Heart right ventricle (tissue), 16 donors: ENCODE measurements at regions not wholly inside any gene's neighbourhood (a gene's known extent, or its start where the extent isn't known, plus 50 kb on each side); places are given as distances from the start of the nearest gene placed in this dataset.

Experiments used
- ATAC-seq, 8 donors: fragments of 200-7000 bp; cut with Tn5 transposase; one replicate each; pipeline ENCODE4 v1.9.1; 2020; ENCODE audit warnings: mild to moderate bottlenecking in 8 of 8, moderate library complexity in 8 of 8, moderate number of reproducible peaks in 1 of 8
- DNase-seq, 2 donors: peaks; one replicate each; pipeline ENCODE4 v3.0.0-alpha.2; 2020
- H3K27ac ChIP-seq, 10 donors: fragments of 200-600 bp; sonication (generic) in 2 of 10; one replicate each; pipeline versions ENCODE4 v1.5.0 to v1.8.0; 2020 to 2022; ENCODE audit warnings: mild to moderate bottlenecking in 3 of 10
- H3K27me3 ChIP-seq, 7 donors: fragments of 200-600 bp; one replicate each; pipeline ENCODE4 v1.8.0; 2021 to 2022; ENCODE audit warnings: mild to moderate bottlenecking in 2 of 7
- H3K36me3 ChIP-seq, 9 donors: fragments of 200-600 bp; sonication (generic) in 1 of 9; one replicate each; pipeline versions ENCODE4 v1.5.0 to v1.8.0; 2020 to 2022; ENCODE audit warnings: mild to moderate bottlenecking in 2 of 9
- H3K4me1 ChIP-seq, 9 donors: fragments of 200-600 bp; sonication (generic) in 1 of 9; one replicate each; pipeline versions ENCODE4 v1.5.0 to v1.8.0; 2020 to 2022; ENCODE audit warnings: mild to moderate bottlenecking in 4 of 9
- H3K4me3 ChIP-seq, 10 donors: fragments of 200-600 bp; sonication (generic) in 2 of 10; one replicate each; pipeline versions ENCODE4 v1.5.0 to v1.8.0; 2020 to 2022; ENCODE audit warnings: mild to moderate bottlenecking in 7 of 10, moderate library complexity in 2 of 10
- H3K9me3 ChIP-seq, 11 donors: fragments of 200-600 bp in 10 of 11; sonication (generic) in 2 of 11; one replicate each; pipeline versions ENCODE4 v1.5.0 to v1.8.0; 2013 to 2022; ENCODE audit warnings: mild to moderate bottlenecking in 2 of 11, control low read depth in 1 of 11, moderate library complexity in 1 of 11
- CTCF ChIP-seq, 9 donors: fragments of 200-600 bp; sonication (generic) in 2 of 9; IDR thresholded peaks; one replicate each; pipeline versions ENCODE4 v1.5.0 to v1.8.0; 2021 to 2022; ENCODE audit warnings: antibody characterized with exemption in 9 of 9, mild to moderate bottlenecking in 5 of 9, moderate library complexity in 1 of 9
- WGBS, 2 donors: extraction: QIAGEN DNeasy Blood & Tissue Kit; methylation state at CpG; one replicate each; pipeline ENCODE4 v1.1.7; 2013; ENCODE audit warnings: inconsistent platforms in 1 of 2; 5-methylcytosine and 5-hydroxymethylcytosine counted together
- intact Hi-C, 10 donors: fragments of 100-400 bp; cut with DNase I; formaldehyde crosslinking; loops; one replicate each; pipeline versions ENCODE4 v1.11.1 to v1.14.2; 2022
- donor health status: Arrhythmogenic right ventricular cardiomyopathy.
- donor health status: ischemic (EF 13 %, LVEDD 7.1; RV severe dilation, severe dysfunction).
- donor health status: healthy with polysubstance abuse.
- donor health status: DM: no; HTN: yes; CAD: no.
- donor health status: DM: no; HTN: no; CAD: no.
- donor health status: ischemic (EF 25% LVEDD 6.9; RV normal size, moderate dysfunction).
- donor health status: ischemic (EF 25% LVEDD 5.7; RV mildly dilated, moderate dysfunction).
- donor health status: healthy.
- donor health status: DM: yes; HTN: yes; CAD: no.
- donor health status: Ischemic cardiomyopathy.
- donor health status: ischemic (EF 35%, LVEDD 5.7; RV mildly dilated, moderate dysfunction).
- donor health status: nonischemic (EF 11% LVEDD 7.7; RV severe dilation, severe dysfunction).
- donor health status: DM: yes; HTN: yes; CAD: no.
- donor health status: PGD.
- donor health status: ischemic (EF 29% LVEDD 5.4; RV normal size, mild dysfunction).
- donor health status: nonischemic (EF 23%, LVEDD 6.1; RV moderate dilation, normal function).

- intact Hi-C loops: no loop called here
- Histone ChIP-seq H3K4me1 (no peaks in the 10 kb centered on the region), H3K9me3 (peaks cover 0 to 1% (median 0%) of the 10 kb centered on the region in 11 donors), H3K36me3 (no peaks in the 10 kb centered on the region), H3K27ac (no peak overlapping the region), H3K27me3 (peaks cover 0 to 7% (median 0%) of the 10 kb centered on the region in 7 donors), H3K4me3 (no peak overlapping the region)
- ATAC-seq (no peak), DNase-seq (no peak)
- 90 to 95% methylated on average over 5 of the region's 5 CpGs for WGBS, 2 donors
- no peak for TF ChIP-seq CTCF (IDR thresholded peaks at IDR 0.05)
Measured at GRCh38 chr20:52434453-52434852, 242.9 kb upstream of the ZFP64 start.

DNA sequence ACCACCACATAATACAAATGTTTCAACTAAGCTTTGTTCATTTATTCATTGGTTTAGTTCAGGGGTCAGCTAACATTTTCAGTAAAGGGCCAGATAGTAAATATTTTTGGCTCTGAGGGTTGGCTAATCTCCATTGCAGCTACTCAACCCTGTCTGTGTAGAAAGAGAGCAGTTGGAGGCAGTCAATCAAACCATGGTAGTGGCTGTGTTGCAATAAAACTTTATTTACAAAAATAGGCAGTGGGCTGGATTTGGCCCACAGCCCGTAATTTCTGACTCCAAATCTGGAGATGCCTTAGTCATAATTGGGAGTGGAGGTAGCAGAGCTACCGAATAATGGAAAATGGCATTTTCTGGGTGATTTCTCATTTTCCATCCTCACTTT, 242.5 kb upstream of the ZFP64 start:
- Histone ChIP-seq H3K27me3 (peaks cover 0 to 7% (median 0%) of the 10 kb centered on the region in 7 donors), H3K27ac (no peak overlapping the region), H3K36me3 (no peaks in the 10 kb centered on the region), H3K4me1 (no peaks in the 10 kb centered on the region), H3K4me3 (no peak overlapping the region), H3K9me3 (peaks cover 0 to 5% (median 0%) of the 10 kb centered on the region in 11 donors)
- ATAC-seq (no peak), DNase-seq (no peak)
- WGBS, 2 donors: 89 to 92% methylated on average over 2 of the region's 2 CpGs
- TF ChIP-seq CTCF (IDR thresholded peaks at IDR 0.05): no peak
- intact Hi-C loops: no loop called here

GRCh38 chr20:52433326-52434040, 241.9 kb upstream of the ZFP64 start:
- no peaks in the 10 kb centered on the region for H3K36me3 ChIP-seq
- no peak for TF ChIP-seq CTCF (IDR thresholded peaks at IDR 0.05)
- peaks cover 0 to 8% (median 0%) of the 10 kb centered on the region in 11 donors for H3K9me3 ChIP-seq
- ATAC-seq (no peak), DNase-seq (no peak)
- H3K4me1 ChIP-seq: no peaks in the 10 kb centered on the region
- no peak overlapping the region for H3K27ac ChIP-seq
- H3K27me3 ChIP-seq: peaks cover 0 to 7% (median 0%) of the 10 kb centered on the region in 7 donors
- no peak overlapping the region for H3K4me3 ChIP-seq
- WGBS, 2 donors: 90 to 92% methylated on average over 2 of the region's 2 CpGs
- intact Hi-C loops: no loop called here

- Histone ChIP-seq H3K36me3 (no peaks in the 10 kb centered on the region), H3K4me1 (no peaks in the 10 kb centered on the region), H3K27me3 (no peaks in the 10 kb centered on the region), H3K9me3 (peaks cover 0 to 8% (median 0%) of the 10 kb centered on the region in 11 donors), H3K4me3 (no peak overlapping the region), H3K27ac (no peak overlapping the region)
- ATAC-seq (peak in 1 of 8 donors; percentile 48), DNase-seq (no peak)
- no peak for TF ChIP-seq CTCF (IDR thresholded peaks at IDR 0.05)
- intact Hi-C loops: no loop called here
- 89 to 91% methylated on average over 2 of the region's 2 CpGs for WGBS, 2 donors
Measured at GRCh38 chr20:52432740-52433139, 241.2 kb upstream of the ZFP64 start.
